H1 (cell line): ENCODE measurements at regions not wholly inside any gene's neighbourhood (a gene's known extent, or its start where the extent isn't known, plus 50 kb on each side); places are given as distances from the start of the nearest gene placed in this dataset.

ENCODE experiments used
- CTCF ChIA-PET: fragments of 300-600 bp; sonication (Branson Sonifier 250); formaldehyde crosslinking; loops from one replicate; lab custom pipeline; 2021; ENCODE audit not compliant: partially characterized antibody; lab: Charles Lee
- POLR2A ChIA-PET: fragments of 300-600 bp; sonication (Branson Sonifier 250); formaldehyde crosslinking; loops from one replicate; lab custom pipeline; 2021; ENCODE audit warnings: inconsistent platforms; ENCODE audit not compliant: partially characterized antibody; lab: Charles Lee
- DNase-seq, 2 experiments: peaks; one replicate each; pipeline versions ENCODE4 v3.0.0 to v3.0.0-alpha.2; 2010 to 2022; ENCODE audit warnings: low spot score in 2 of 2, low read depth in 1 of 2, mixed read lengths in 1 of 2
- FAIRE-seq: peaks from 2 replicates; lab custom pipeline; 2011; peaks lifted over from hg19 to GRCh38; lab: Jason Lieb, UNC
- H2AFZ ChIP-seq: 2 replicates; pipeline ENCODE4 v1.8.1; 2012; ENCODE audit warnings: low read length, inconsistent platforms
- H2AK5ac ChIP-seq: 2 replicates; pipeline ENCODE4 v1.6.1; 2013; ENCODE audit warnings: low read depth, low read length
- H2BK120ac ChIP-seq: replicated peaks from 2 replicates; pipeline ENCODE3; 2013; ENCODE audit warnings: low read depth, low read length, inconsistent platforms
- H2BK12ac ChIP-seq: 2 replicates; pipeline ENCODE4 v1.6.1; 2013; ENCODE audit warnings: low read depth, low read length
- H2BK15ac ChIP-seq: 2 replicates; pipeline ENCODE4 v1.6.1; 2013; ENCODE audit warnings: low read length
- H2BK20ac ChIP-seq: 2 replicates; pipeline ENCODE4 v1.6.1; 2013; ENCODE audit warnings: low read length
- H2BK5ac ChIP-seq: 2 replicates; pipeline ENCODE4 v1.6.1; 2013; ENCODE audit warnings: low read depth, low read length
- H3K14ac ChIP-seq: 2 replicates; pipeline ENCODE4 v1.6.1; 2013; ENCODE audit warnings: inconsistent platforms; ENCODE audit not compliant: insufficient read length
- H3K18ac ChIP-seq: 2 replicates; pipeline ENCODE4 v1.6.1; 2013; ENCODE audit warnings: low read length; ENCODE audit errors: extremely low read depth
- H3K23ac ChIP-seq: 2 replicates; pipeline ENCODE4 v1.6.1; 2013; ENCODE audit warnings: inconsistent platforms; ENCODE audit not compliant: insufficient read length
- H3K23me2 ChIP-seq: 2 replicates; pipeline ENCODE4 v1.6.1; 2013; ENCODE audit warnings: low read depth, low read length
- H3K27ac ChIP-seq: 2 replicates; pipeline ENCODE4 v1.6.1; 2011; ENCODE audit warnings: low read depth, low read length, inconsistent platforms
- H3K27me3 ChIP-seq, 4 experiments: replicated peaks in 1 of 4; 1 replicate in 1 of 4; 2 replicates in 3 of 4; pipeline versions ENCODE4 v1.6.1 to v1.8.1; 2011 to 2013; ENCODE audit warnings: low read length in 3 of 4, mild to moderate bottlenecking in 3 of 4, inconsistent platforms in 2 of 4, mixed read lengths in 2 of 4, moderate library complexity in 1 of 4; ENCODE audit not compliant: control insufficient read depth in 3 of 4, insufficient read depth in 3 of 4; ENCODE audit errors: extremely low read depth in 1 of 4
- H3K36me3 ChIP-seq, 4 experiments: 2 replicates each; pipeline versions ENCODE4 v1.6.1 to v1.8.1; 2011 to 2013; ENCODE audit warnings: mild to moderate bottlenecking in 4 of 4, low read length in 3 of 4, moderate library complexity in 2 of 4, control low read depth in 1 of 4, inconsistent platforms in 1 of 4; ENCODE audit not compliant: insufficient read depth in 4 of 4, control insufficient read depth in 2 of 4
- H3K4ac ChIP-seq: replicated peaks from 2 replicates; pipeline ENCODE3; 2013; ENCODE audit warnings: low read length, low read depth, mixed read lengths, inconsistent platforms; ENCODE audit not compliant: insufficient read length
- H3K4me1 ChIP-seq, 4 experiments: replicated peaks in 1 of 4; 1 replicate in 1 of 4; 2 replicates in 3 of 4; pipeline versions ENCODE4 v1.6.1 to v1.8.1; 2011 to 2013; ENCODE audit warnings: low read length in 3 of 4, inconsistent platforms in 2 of 4, mixed read lengths in 1 of 4; ENCODE audit not compliant: insufficient read depth in 4 of 4, control insufficient read depth in 3 of 4
- H3K4me2 ChIP-seq, 2 experiments: 2 replicates each; pipeline versions ENCODE4 v1.6.1 to v1.8.1; 2011 to 2013; ENCODE audit warnings: low read depth in 2 of 2, low read length in 2 of 2, control low read depth in 1 of 2, inconsistent platforms in 1 of 2, mild to moderate bottlenecking in 1 of 2; ENCODE audit not compliant: insufficient read depth in 1 of 2
- H3K4me3 ChIP-seq, 4 experiments: fragments of 200-600, 300-600 bp in 1 of 4; sonication (generic), shearing (Covaris generic), sonication (Bioruptor Twin) in 1 of 4; 2 replicates each; pipeline versions ENCODE4 v1.5.1 to v1.8.1; 2011 to 2016; ENCODE audit warnings: low read length in 4 of 4, low read depth in 3 of 4, control low read depth in 2 of 4, inconsistent platforms in 2 of 4, mild to moderate bottlenecking in 2 of 4, mixed read lengths in 1 of 4, moderate library complexity in 1 of 4; ENCODE audit not compliant: insufficient read depth in 2 of 4; ENCODE audit errors: extremely low read depth in 1 of 4
- H3K56ac ChIP-seq: replicated peaks from 2 replicates; pipeline ENCODE3; 2013; ENCODE audit warnings: low read depth, mild to moderate bottlenecking, mixed read lengths, low read length, inconsistent platforms; ENCODE audit not compliant: insufficient read length
- H3K79me1 ChIP-seq: 2 replicates; pipeline ENCODE4 v1.6.1; 2013; ENCODE audit warnings: low read depth, low read length, control low read depth
- H3K79me2 ChIP-seq, 2 experiments: 2 replicates each; pipeline versions ENCODE4 v1.6.1 to v1.8.1; 2012 to 2013; ENCODE audit warnings: low read length in 2 of 2, mild to moderate bottlenecking in 2 of 2, inconsistent platforms in 1 of 2; ENCODE audit not compliant: insufficient read depth in 2 of 2, control insufficient read depth in 1 of 2
- H3K9ac ChIP-seq, 4 experiments: replicated peaks in 1 of 4; 1 replicate in 1 of 4; 2 replicates in 3 of 4; pipeline versions ENCODE4 v1.6.1 to v1.8.1; 2011 to 2013; ENCODE audit warnings: low read depth in 3 of 4, low read length in 3 of 4, control low read depth in 2 of 4, mild to moderate bottlenecking in 2 of 4, moderate library complexity in 2 of 4, inconsistent platforms in 1 of 4; ENCODE audit errors: extremely low read depth in 1 of 4
- H3K9me3 ChIP-seq, 2 experiments: 2 replicates each; pipeline versions ENCODE4 v1.6.1 to v1.8.1; 2012 to 2013; ENCODE audit warnings: mild to moderate bottlenecking in 2 of 2, moderate library complexity in 2 of 2, control low read depth in 1 of 2, inconsistent platforms in 1 of 2, low read depth in 1 of 2, low read length in 1 of 2, mixed read lengths in 1 of 2; ENCODE audit not compliant: insufficient read depth in 2 of 2
- H4K20me1 ChIP-seq, 2 experiments: replicated peaks in 1 of 2; 2 replicates each; pipeline versions ENCODE3 to v1.8.1; 2011 to 2013; ENCODE audit warnings: inconsistent platforms in 2 of 2, low read length in 2 of 2, mild to moderate bottlenecking in 1 of 2; ENCODE audit not compliant: insufficient read depth in 2 of 2, control insufficient read depth in 1 of 2
- H4K5ac ChIP-seq: 2 replicates; pipeline ENCODE4 v1.6.1; 2013; ENCODE audit warnings: low read length, low read depth, mixed read lengths, inconsistent platforms; ENCODE audit not compliant: insufficient read length
- H4K8ac ChIP-seq: 2 replicates; pipeline ENCODE4 v1.8.0; 2013; ENCODE audit warnings: mild to moderate bottlenecking, moderate library complexity, low read length, inconsistent platforms; ENCODE audit not compliant: insufficient read depth; ENCODE audit errors: extremely low read depth
- H4K91ac ChIP-seq: replicated peaks from 2 replicates; pipeline ENCODE3; 2013; ENCODE audit warnings: low read length, mixed read lengths, inconsistent platforms; ENCODE audit not compliant: insufficient read length
- EP300 ChIP-seq, 2 experiments: IDR thresholded peaks; 1 replicate in 1 of 2; 2 replicates in 1 of 2; pipeline ENCODE4 v1.6.1; 2011 to 2012; ENCODE audit warnings: low read depth in 2 of 2, low read length in 2 of 2, mild to moderate bottlenecking in 2 of 2, borderline replicate concordance in 1 of 2, inconsistent platforms in 1 of 2, moderate library complexity in 1 of 2
- JUN ChIP-seq: IDR thresholded peaks from 2 replicates; pipeline ENCODE4 v1.6.1; 2011; ENCODE audit warnings: low read depth, mild to moderate bottlenecking, improper control_type of control experiment, low read length
- RAD21 ChIP-seq, 2 experiments: IDR thresholded peaks in 1 of 2; conservative IDR thresholded peaks in 1 of 2; 2 replicates each; pipeline ENCODE4 v1.6.1; 2011; ENCODE audit warnings: low read depth in 2 of 2, low read length in 2 of 2, improper control_type of control experiment in 1 of 2, inconsistent platforms in 1 of 2, mild to moderate bottlenecking in 1 of 2, moderate library complexity in 1 of 2
- SP2 ChIP-seq: IDR thresholded peaks from 2 replicates; pipeline ENCODE4 v1.6.1; 2012; ENCODE audit warnings: mild to moderate bottlenecking, low read length, inconsistent platforms
- WGBS, 2 experiments: shearing (Covaris generic) in 1 of 2; methylation state at CpG; one replicate each; pipeline versions ENCODE4 v1.1.6 to v1.1.7; 2013 to 2015; ENCODE audit warnings: low lambda C conversion rate in 2 of 2, mixed read lengths in 2 of 2, inconsistent platforms in 1 of 2, low coverage in 1 of 2, missing lambda C conversion rate in 1 of 2; ENCODE audit not compliant: insufficient replicate concordance in 2 of 2, insufficient coverage in 1 of 2, insufficient read length in 1 of 2; ENCODE audit errors: extremely low coverage in 1 of 2, missing lambda C conversion rate in 1 of 2; 5-methylcytosine and 5-hydroxymethylcytosine counted together
- TF ChIP-seq, protein P1 (sequence below): IDR thresholded peaks from 2 replicates; pipeline ENCODE4 v1.6.1; 2012; ENCODE audit warnings: inconsistent platforms

DNA sequence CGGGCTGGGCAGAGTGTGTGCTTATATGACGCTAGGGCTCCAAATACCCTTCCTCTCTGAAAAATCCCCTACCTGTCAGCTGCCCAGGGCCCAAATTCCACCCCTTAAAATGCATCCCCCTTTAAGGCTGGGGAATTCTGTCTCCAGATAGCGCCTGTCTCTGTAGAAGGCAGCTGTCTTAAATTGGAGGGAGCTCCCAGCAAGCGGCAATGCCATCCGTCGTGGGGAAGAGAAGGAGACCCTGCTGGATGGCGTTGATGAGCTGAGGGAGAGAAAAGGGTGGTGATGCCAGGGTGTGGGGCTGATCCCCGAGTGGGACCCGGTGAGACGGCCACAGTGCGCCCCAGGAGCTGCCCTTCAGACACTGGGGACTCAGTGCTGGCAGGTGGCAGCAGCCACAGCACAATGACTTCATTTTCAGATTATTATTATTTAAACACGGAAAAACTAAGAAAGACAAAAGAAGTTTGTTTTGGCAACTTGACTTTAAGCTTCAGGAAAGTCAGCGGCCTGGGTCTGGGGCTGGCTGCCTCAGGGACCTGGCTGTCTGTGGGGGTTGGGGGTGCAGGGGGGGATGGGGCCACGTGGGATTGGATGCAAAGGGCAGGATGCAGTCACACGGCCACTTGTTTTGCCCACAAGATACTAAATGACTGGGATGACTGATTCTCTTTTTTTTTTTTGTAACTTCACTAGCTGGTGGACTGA, 152.8 kb downstream of the TFCP2L1 start:
- H4K20me1 ChIP-seq: peaks cover 0 to 11% of the 10 kb centered on the region in 2 experiments
- 41% methylated on average over 13 of the region's 15 CpGs; no CpG with 5 or more reads in 1 of the 2 experiments for WGBS, 2 experiments
- no peak overlapping the region for H3K23ac ChIP-seq
- H4K5ac ChIP-seq: no peak overlapping the region
- no peaks in the 10 kb centered on the region; a peak in 1 of 4 replicates for H3K9me3 ChIP-seq
- ChIA-PET POLR2A (interaction anchor here (0.7 to 1.6 kb wide), 3 partner anchors 21 to 56 kb away, joined by 3 read pairs; no protein-coding TSS in a partner anchor), CTCF (interaction anchor here (0.7 to 12.2 kb wide), 24 partner anchors 8 to 927 kb away, joined by 3 to 208 read pairs (median 4); no protein-coding TSS in a partner anchor)
- H2BK5ac ChIP-seq: no peak overlapping the region
- no peak overlapping the region for H3K56ac ChIP-seq
- no peak for TF ChIP-seq EP300 (IDR thresholded peaks at IDR 0.05; ENCODE audit: borderline replicate concordance in 1 of 2, low read depth in 2 of 2, low read length in 2 of 2)
- no peak for TF ChIP-seq SP2
- TF ChIP-seq JUN: no peak
- no peak for TF ChIP-seq RAD21 (IDR thresholded peaks at IDR 0.05 in 1 of 2, conservative IDR thresholded peaks at IDR 0.05 in 1 of 2; ENCODE audit: low read depth in 2 of 2, low read length in 2 of 2)
- TF ChIP-seq, protein P1, sequence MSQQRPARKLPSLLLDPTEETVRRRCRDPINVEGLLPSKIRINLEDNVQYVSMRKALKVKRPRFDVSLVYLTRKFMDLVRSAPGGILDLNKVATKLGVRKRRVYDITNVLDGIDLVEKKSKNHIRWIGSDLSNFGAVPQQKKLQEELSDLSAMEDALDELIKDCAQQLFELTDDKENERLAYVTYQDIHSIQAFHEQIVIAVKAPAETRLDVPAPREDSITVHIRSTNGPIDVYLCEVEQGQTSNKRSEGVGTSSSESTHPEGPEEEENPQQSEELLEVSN: peak; percentile 57
- no peak overlapping the region for H3K4ac ChIP-seq
- peaks cover 7% of the 10 kb centered on the region; the same call in 1 of the 2 replicates for H3K23me2 ChIP-seq
- H3K27ac ChIP-seq: no peak overlapping the region
- no peak overlapping the region for H3K4me3 ChIP-seq
- FAIRE-seq (no peak), DNase-seq (no peak)
- no peak overlapping the region for H3K14ac ChIP-seq
- H4K91ac ChIP-seq: no peak overlapping the region
- no peak overlapping the region; the same call in 1 of the 2 replicates for H3K18ac ChIP-seq
- no peak overlapping the region for H2AK5ac ChIP-seq
- no peak overlapping the region for H2BK15ac ChIP-seq
- H3K79me2 ChIP-seq: no peaks in the 10 kb centered on the region
- H2BK20ac ChIP-seq: no peak overlapping the region
- no peak overlapping the region for H2BK120ac ChIP-seq
- no peak overlapping the region; the same call in 1 of the 2 replicates for H4K8ac ChIP-seq
- H2AFZ ChIP-seq: 0 out of 2 replicates have a peak overlapping the region, but pooled peaks have one; percentile 21
- H2BK12ac ChIP-seq: no peak overlapping the region
- H3K79me1 ChIP-seq: no peaks in the 10 kb centered on the region
- no peaks in the 10 kb centered on the region for H3K36me3 ChIP-seq
- H3K4me1 ChIP-seq: peaks cover 3 to 26% (median 13%) of the 10 kb centered on the region in 4 experiments
- H3K27me3 ChIP-seq: peaks cover 0 to 6% (median 2%) of the 10 kb centered on the region in 4 experiments; a peak in 2 of 7 replicates
- H3K4me2 ChIP-seq: peak overlapping the region; percentile 39 to 53; a peak in 3 of 4 replicates
- H3K9ac ChIP-seq: no peak overlapping the region; a peak in 1 of 7 replicates
